GM18867 (cell line): ENCODE measurements at regions not wholly inside any gene's neighbourhood (a gene's known extent, or its start where the extent isn't known, plus 50 kb on each side); places are given as distances from the start of the nearest gene placed in this dataset.
A peak's percentile ranks its signal among the peaks of the same experiment; 100 is the strongest.

ENCODE experiments used
- ATAC-seq: cut with Tn5 transposase; IDR thresholded peaks from one replicate; pipeline ENCODE4 v1.9.1; 2021; ENCODE audit warnings: mild to moderate bottlenecking, moderate library complexity; ENCODE audit not compliant: unreplicated experiment

DNA sequence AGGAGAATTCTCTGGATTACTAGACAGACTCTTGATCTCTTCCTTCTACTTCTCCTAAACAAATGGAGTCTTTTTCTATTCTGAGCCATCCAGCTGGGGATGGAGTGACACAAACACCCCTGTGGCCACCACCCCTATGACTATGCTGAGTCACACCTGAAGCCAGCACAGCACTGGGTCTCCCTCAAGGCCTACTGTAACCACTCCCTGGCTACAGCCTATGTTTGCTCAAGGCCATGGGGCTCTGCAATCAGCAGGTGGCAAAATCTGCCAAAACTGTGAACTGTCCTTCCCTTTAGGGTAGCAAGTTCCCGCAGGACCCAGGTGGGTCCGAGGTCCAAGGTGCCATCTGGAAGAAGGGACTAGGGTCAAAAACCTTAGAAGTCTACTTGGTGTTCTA lies 132.3 kb downstream of the TINAG start:
- ATAC-seq: no peak

DNA sequence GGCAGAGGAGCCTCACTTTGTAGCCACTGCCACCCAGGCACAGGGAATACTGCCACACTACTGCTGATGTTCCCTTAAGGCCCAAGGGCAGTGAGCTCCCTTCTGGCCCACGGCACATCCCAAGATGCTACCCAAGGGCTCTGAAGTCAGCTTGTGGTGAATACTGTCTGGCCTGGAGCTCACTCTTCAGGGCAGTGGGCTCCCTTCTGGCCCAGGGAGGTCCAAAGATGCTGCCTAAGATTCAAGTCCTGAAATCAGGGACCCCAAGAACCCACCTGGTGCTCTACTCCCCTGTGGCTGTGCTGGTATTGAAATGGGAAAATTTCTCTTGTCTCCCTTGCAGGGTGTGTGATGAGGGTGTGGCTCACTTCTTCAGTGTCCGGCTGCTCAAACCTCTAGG lies 132.8 kb downstream of the TINAG start:
- ATAC-seq: no peak

DNA sequence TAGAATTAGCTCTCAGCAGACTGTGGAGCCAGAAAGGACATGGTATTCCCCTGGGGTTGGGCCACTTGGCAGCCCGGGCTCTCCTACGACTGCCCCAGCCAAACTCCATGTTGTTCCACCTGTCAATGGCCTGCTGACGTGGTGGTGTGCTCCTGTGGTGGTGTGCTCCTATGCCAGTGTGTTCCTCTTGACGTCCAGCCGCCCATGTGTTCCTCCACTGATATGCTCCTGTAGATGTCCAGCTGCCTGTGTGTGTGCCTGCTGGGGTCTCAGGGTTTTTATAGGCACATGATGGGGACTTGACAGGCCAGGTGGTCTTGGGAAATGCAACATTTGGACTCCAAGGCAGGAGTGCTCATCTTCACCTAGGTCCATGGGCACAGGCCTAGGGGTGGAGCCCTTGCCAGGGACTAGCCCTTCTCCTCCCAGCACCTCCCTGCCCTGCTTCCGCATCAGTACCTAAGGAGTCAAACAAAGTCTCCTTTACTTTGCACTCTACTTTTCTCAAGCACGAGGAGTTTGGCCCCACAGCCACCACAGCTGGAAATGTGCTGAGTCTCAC lies 133.5 kb downstream of the TINAG start:
- ATAC-seq: no peak

DNA sequence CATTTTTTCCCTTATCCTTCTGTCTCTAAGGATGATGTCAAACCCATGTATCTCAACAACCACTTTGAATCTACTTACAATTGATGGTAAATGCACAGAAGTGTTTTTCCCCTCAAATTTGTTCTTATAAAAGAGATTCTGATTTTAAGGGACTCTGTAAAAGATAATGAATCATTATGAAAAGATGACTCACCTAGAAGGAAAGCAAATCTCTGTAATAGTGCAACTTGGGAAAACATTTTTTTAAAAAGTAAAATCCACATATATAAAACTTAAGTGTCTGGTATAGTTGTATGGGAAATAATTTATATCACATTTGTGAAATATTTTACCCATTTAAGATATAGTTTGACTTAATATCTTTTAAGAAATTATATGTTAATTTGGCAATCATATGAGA lies 137.0 kb downstream of the TINAG start:
- ATAC-seq: no peak

DNA sequence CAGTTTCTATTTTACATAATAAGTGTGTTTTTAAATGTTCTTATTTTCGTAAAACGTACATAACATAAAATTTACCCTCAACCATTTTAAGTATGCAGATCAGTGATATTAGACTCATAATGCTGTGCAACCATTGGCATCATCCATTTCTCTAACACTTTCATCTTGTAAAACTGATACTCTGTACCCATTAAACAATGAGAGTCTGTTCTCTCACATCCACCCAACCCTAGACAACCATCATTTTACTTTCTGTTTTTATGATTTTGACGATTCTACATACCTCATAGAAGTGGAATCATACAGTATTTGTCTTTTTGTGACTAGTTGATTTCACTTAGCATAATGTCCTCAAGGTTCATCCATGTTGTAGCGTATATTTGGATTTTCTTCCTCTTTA lies 140.4 kb downstream of the TINAG start:
- ATAC-seq: peak; percentile 58

DNA sequence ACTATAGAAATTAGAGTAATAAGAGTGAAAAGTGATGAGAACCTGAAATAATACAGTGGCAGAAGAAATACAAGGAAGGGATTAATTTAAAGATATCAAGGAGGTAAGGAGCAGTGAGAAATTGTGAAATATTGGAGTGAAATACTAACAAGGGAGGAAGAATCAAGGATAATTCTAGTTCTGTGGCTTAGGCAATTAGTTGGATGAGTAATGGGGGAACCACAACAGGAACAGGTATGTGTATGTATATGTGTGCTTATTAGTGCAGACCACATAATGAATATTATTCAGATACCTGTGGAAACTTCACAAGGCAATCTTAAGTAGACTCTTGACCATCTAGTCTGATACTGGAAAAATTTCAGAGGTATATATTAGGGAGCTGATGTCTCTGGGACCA lies 143.3 kb downstream of the TINAG start:
- ATAC-seq: no peak

DNA sequence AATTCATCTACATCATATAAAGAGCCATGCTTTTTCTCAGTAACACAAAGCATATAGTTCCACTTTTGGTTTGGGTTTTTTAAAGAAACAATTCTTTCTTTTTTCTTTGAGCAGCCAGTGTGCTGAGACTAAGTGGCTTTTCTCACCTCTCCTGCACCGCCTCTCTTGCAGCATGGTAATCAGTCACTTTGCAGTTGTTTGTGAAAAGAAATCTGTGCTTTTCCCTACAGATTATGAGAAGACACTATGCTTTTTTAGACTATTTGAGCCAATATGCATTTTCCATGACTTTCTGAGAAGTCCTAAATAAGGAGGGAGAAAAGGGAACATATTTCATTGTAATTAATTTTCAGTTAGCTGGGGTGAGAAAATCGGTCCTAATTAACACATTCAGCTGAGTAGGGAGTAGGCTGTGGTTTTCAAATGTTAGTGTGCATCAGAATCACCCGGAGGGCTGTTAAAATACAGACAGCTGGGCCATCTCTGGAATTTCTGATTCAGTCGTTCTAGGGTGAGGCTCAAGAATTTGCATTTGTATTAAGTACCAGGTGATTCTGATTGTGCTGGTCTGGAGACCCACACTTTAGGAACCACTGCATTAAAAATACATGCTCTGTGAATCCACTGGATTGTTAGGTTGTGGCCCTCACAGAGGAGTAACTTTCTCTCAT lies 155.2 kb downstream of the TINAG start:
- no peak for ATAC-seq

DNA sequence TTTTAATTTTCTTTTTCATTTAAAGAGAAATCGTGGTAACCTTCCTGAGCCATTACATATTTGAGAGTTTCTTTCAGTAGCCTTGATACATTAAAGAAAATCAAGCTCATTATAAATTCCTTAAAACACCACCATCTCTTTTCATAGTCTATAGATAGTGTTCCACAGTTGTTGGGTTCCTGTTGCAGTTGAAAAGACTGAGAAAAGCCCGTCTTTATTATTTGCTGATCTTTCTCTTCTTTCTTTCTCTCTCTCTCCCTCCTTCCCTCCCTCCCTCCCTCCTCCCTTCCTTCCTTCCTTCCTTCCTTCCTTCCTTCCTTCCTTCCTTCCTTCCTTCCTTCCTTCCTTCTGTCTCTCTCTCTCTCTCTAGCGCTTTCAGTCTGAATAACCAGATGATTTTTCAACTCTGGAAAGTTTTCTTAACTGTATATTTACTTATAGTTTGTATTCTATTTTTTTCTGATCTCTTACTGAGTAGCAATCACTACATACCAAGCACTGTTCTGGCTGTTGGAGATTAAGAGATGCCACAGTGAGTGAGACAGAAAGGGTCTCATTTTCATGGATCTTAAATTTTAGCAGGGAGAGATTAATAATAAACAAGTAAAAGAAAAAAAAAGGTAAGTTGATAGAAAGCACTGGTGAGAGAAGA lies 157.5 kb downstream of the TINAG start:
- no peak for ATAC-seq

GRCh38 chr6:54467384-54467783 lies 159.1 kb downstream of the TINAG start:
- ATAC-seq: peak; percentile 83

GRCh38 chr6:54473328-54473727 lies 165.1 kb downstream of the TINAG start:
- ATAC-seq: no peak

DNA sequence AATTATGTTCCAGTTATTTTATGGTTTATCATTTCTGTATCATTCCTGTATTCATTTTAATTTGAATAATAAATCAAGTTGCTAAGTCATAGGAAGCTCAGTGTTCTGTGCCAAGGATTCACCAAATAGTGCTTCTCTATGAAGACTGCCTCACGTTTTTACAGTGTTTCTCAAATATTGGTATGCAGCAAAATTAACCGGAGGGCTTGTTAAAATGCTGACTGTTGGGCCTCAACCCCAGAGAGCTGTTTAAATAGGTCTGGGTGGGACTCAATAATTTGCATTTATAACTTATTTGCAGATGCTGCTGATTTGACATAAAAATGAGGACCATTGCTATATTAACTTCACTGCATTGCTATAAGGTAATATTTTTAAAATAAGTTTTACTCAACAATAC lies 166.7 kb downstream of the TINAG start:
- no peak for ATAC-seq

GRCh38 chr6:54481091-54481490 lies 172.8 kb downstream of the TINAG start:
- no peak for ATAC-seq

- ATAC-seq: no peak
Measured at GRCh38 chr6:54491431-54491830, 183.2 kb downstream of the TINAG start.

GRCh38 chr6:54493138-54493537 lies 184.9 kb downstream of the TINAG start:
- ATAC-seq: no peak

DNA sequence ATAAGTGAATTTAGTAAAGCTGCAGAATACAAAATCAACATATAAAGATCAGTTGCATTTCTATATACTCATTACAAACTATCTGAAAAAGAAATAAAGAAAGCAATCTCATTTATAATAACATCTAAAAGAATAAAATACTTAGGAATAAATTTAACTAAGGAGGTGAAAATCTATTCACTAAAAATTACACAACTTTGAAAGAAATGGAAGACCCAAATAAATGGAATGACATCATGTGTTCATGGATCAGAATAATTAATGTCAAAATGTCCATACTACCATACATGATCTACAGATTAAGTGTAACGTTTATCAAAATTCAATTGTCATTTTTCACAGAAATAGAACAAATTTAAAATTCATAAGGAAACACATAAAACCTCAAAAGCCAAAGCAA lies 194.9 kb downstream of the TINAG start:
- ATAC-seq: no peak

DNA sequence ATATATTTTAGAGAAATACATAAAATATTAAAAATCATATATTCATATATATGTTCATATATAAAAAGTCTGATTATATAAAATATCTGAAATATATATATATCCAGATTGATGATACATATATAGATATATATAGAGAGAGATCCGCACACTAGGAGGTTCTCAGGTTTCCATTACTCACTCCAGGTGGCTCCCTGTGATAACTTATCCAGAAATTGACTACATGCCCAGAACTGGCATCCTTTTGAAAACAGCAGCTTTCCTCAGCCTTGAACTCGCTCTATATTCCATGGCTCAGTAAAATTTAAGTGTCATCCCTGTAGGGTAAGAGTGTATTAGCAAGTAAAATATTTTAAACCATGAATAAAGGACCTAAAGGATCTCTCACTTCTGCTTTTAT lies 206.8 kb downstream of the TINAG start:
- no peak for ATAC-seq

- ATAC-seq: no peak
Measured at GRCh38 chr6:54515713-54516112, 207.5 kb downstream of the TINAG start.

GRCh38 chr6:54516321-54516720 lies 208.1 kb downstream of the TINAG start:
- no peak for ATAC-seq

DNA sequence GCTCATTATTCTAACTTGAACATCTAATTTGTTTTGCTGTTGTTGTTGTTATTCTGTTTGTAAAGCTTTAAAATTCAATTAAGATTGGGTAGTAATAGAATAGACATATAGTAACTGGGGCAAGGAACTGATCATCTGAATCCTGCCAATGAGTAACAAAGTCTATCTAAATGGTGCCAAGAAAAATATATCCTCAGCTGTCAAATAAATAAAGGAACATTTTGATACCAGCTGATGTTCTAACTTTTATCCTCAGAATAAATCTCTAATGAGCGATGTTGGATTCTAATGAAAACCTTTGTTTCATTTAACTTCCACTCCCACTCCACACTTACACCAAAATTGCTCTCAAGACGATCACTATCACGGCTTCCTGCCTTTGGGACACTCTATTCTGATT lies 210.9 kb downstream of the TINAG start:
- no peak for ATAC-seq

- ATAC-seq: no peak
Measured at GRCh38 chr6:54525731-54526130, 217.5 kb downstream of the TINAG start.

DNA sequence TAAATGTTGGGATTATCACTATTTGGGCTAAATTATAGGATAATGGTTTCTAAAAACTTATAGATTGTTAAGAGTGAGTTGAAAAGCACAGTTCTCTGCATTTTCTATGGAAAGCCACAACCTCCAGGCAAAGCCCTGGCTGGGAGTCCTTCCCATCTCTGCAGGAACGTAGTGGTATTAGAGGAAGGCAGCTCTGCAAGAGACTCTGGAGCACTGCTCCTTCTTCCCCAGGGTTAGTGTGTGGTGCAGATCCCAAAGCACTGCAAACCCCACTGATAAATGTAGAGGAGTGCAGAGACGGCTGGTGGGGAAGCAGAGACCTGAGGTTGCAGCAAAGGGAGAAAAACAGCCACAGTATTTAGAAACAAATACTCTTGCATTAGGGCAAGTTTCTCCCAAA lies 225.3 kb downstream of the TINAG start:
- ATAC-seq: no peak

DNA sequence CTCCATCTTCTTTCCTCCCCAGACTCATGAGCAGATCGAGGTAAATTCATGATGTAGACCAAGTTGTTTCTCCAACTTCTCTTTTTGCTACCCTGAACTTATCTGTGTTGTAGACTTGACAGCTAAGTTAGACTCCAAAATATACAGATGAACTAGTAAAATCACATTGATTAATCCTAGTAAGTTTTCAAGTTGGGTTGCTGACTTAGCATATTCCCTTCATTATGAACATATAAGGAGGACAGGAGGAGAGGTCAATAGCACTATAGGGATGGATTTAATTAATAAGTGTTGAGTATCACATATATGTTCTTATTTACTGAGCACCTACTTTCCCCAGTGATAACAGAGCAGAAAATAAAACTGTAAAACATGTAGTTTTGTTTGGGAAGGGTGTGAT lies 227.3 kb downstream of the TINAG start:
- ATAC-seq: no peak

DNA sequence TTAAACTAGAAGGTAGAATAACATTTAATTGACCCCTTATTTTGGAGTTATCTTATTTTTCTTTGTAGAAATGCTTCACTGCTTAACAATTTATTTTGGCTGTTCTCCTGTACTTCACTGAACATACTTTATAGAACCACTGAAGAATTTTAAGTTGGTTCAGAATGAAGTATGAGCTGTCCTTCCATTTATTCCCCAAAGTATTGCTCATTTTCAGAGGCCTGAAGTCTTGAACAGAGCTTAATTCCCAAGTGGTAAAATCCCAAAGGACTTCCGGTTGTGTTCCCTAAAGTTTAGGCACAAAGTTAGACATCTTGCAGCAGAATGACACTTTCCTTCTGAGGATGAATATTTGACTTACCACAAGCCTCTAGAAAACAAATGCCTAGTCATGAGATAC lies 233.3 kb downstream of the TINAG start:
- ATAC-seq: no peak
